GM12874 (cell line): ENCODE measurements at regions not wholly inside any gene's neighbourhood (a gene's known extent, or its start where the extent isn't known, plus 50 kb on each side); places are given as distances from the start of the nearest gene placed in this dataset.

Experiments used
- CTCF ChIP-seq: IDR thresholded peaks from 2 replicates; pipeline ENCODE4 v1.5.1; 2011; ENCODE audit warnings: low read depth, mild to moderate bottlenecking, control low read depth, low read length, moderate library complexity; ENCODE audit not compliant: insufficient read depth

- TF ChIP-seq CTCF, result no peak
Measured at GRCh38 chr1:118661769-118662320, 326.3 kb downstream of the TBX15 start.

GRCh38 chr1:118660769-118661168 lies 327.4 kb downstream of the TBX15 start:
- TF ChIP-seq CTCF, result no peak

GRCh38 chr1:118659646-118660045 lies 328.5 kb downstream of the TBX15 start:
- no peak for TF ChIP-seq CTCF

GRCh38 chr1:118650107-118650807 lies 337.9 kb downstream of the TBX15 start:
- no peak for TF ChIP-seq CTCF

GRCh38 chr1:118649369-118650106 lies 338.6 kb downstream of the TBX15 start:
- no peak for TF ChIP-seq CTCF

GRCh38 chr1:118636004-118636403 lies 352.1 kb downstream of the TBX15 start:
- TF ChIP-seq CTCF, result no peak

GRCh38 chr1:118627435-118627834 lies 360.7 kb downstream of the TBX15 start:
- no peak for TF ChIP-seq CTCF
